ENCODE measurements at regions not wholly inside any gene's neighbourhood (a gene's known extent, or its start where the extent isn't known, plus 50 kb on each side); places are given as distances from the start of the nearest gene placed in this dataset.

GRCh38 chr5:56598941-56599340, 216.4 kb upstream of the MAP3K1 start:
- Histone ChIP-seq H3K4me1 (ENCODE audit: insufficient read depth, low read length) (no peaks in the 10 kb centered on the region), H3K4ac (ENCODE audit: low read depth, low read length) (no peak overlapping the region), H3T11ph (ENCODE audit: low read length) (no peak overlapping the region), H4K8ac (replicated peaks; ENCODE audit: insufficient read length, low read depth, low read length) (no peak overlapping the region), H3K4me2 (ENCODE audit: insufficient read depth, insufficient read length, low read length) (no peak overlapping the region), H2AK5ac (ENCODE audit: insufficient read length, low read length) (no peak overlapping the region), H4K5ac (ENCODE audit: insufficient read length, low read depth, low read length) (no peak overlapping the region), H3K23ac (ENCODE audit: insufficient read length, low read depth, low read length) (no peak overlapping the region), H3K79me2 (ENCODE audit: insufficient read depth, low read length) (no peaks in the 10 kb centered on the region), H3K56ac (ENCODE audit: insufficient read length, low read depth, low read length) (no peak overlapping the region), H4K91ac (ENCODE audit: insufficient read length, low read depth, low read length) (no peak overlapping the region), H2AFZ (ENCODE audit: low read length) (no peak overlapping the region), H3K27ac (ENCODE audit: insufficient read length, low read depth, low read length) (no peak overlapping the region), H3K9ac (ENCODE audit: extremely low read depth, insufficient read length, low read length) (no peak overlapping the region), H4K20me1 (ENCODE audit: control insufficient read depth, insufficient read depth, insufficient read length) (no peaks in the 10 kb centered on the region), H3K18ac (ENCODE audit: insufficient read length, low read depth, low read length) (no peak overlapping the region), H3K79me1 (ENCODE audit: insufficient read depth, low read depth, low read length, poor library complexity, severe bottlenecking) (no peaks in the 10 kb centered on the region), H2BK20ac (ENCODE audit: low read depth, low read length, poor library complexity, severe bottlenecking) (no peak overlapping the region), H2BK5ac (ENCODE audit: insufficient read length, low read length) (no peak overlapping the region), H3K9me3 (ENCODE audit: control insufficient read depth, low read depth, low read length) (no peaks in the 10 kb centered on the region), H2BK12ac (ENCODE audit: insufficient read length, low read depth, low read length) (no peak overlapping the region), H3K14ac (ENCODE audit: insufficient read depth, low read length) (no peak overlapping the region), H2BK15ac (ENCODE audit: low read depth, low read length) (no peak overlapping the region), H3K23me2 (ENCODE audit: insufficient read length, low read depth, low read length, poor library complexity, severe bottlenecking) (no peaks in the 10 kb centered on the region), H2BK120ac (ENCODE audit: low read depth, low read length, poor library complexity, severe bottlenecking) (no peak overlapping the region), H3K27me3 (ENCODE audit: insufficient read depth, low read length) (no peaks in the 10 kb centered on the region)
- TF ChIP-seq, protein P1, sequence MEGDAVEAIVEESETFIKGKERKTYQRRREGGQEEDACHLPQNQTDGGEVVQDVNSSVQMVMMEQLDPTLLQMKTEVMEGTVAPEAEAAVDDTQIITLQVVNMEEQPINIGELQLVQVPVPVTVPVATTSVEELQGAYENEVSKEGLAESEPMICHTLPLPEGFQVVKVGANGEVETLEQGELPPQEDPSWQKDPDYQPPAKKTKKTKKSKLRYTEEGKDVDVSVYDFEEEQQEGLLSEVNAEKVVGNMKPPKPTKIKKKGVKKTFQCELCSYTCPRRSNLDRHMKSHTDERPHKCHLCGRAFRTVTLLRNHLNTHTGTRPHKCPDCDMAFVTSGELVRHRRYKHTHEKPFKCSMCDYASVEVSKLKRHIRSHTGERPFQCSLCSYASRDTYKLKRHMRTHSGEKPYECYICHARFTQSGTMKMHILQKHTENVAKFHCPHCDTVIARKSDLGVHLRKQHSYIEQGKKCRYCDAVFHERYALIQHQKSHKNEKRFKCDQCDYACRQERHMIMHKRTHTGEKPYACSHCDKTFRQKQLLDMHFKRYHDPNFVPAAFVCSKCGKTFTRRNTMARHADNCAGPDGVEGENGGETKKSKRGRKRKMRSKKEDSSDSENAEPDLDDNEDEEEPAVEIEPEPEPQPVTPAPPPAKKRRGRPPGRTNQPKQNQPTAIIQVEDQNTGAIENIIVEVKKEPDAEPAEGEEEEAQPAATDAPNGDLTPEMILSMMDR (conservative IDR thresholded peaks at IDR 0.05) = no peak
- no peaks in the 10 kb centered on the region for H3K36me3 Mint-ChIP-seq (ENCODE audit: insufficient read depth in 1 of 3, low read depth in 3 of 3)
- H3K9me3 Mint-ChIP-seq = no peaks in the 10 kb centered on the region
- no peak for DNase-seq
- H3K4me3 Mint-ChIP-seq = no peak overlapping the region
- no peak overlapping the region for H3K27ac Mint-ChIP-seq
- H3K4me1 Mint-ChIP-seq = peaks cover 4% of the 10 kb centered on the region in 2 experiments
- H3K27me3 Mint-ChIP-seq (ENCODE audit: low read depth) = no peaks in the 10 kb centered on the region

All from H9 (cell line).